NCI-H82 (cell line): ENCODE measurements at regions not wholly inside any gene's neighbourhood (a gene's known extent, or its start where the extent isn't known, plus 50 kb on each side); places are given as distances from the start of the nearest gene placed in this dataset.
"Not testable (repeated sequence)": the region's sequence is repeated elsewhere in the genome, so short reads cannot be mapped to it uniquely, and the experiment has no call there.

Source experiments
- DNase-seq: peaks from one replicate; lab custom pipeline; 2025; lab: John Stamatoyannopoulos, UW

DNA sequence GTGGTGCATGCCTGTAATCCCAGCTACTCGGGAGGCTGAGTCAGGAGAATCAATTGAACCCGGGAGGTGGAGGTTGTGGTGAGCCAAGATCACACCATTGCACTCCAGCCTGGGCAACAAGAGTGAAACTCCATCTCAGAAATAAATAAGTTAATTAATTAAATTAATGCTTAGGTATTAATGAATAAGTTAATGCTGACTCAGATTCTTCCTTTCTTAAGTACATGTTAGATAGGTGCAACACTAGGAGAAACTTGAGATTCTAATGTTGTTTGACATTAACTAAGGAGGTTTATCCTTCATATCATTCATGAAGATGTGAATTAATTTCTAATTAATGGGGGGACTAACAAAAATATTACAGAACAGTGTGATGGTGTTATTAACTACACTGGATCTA lies 812.6 kb upstream of the SPRY2 start:
- DNase-seq = no peak

DNA sequence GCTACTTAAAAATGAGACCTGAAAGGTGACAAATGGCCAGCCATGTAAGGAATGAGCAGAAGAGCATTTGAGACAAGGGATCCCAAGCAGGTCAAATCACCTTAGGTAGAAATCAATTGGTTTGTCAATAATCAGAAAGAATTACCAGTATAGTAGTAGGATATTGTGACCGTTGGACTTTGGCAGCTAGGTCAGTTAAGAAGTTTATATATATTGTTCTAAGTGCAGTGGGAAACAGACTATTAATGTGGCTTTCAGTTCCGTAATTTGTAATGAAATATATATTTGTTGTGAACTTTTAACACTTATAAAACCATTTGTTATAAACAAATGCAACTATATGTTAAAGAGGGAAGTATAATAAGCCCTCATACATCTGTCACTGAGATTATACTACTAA lies 807.9 kb upstream of the SPRY2 start:
- DNase-seq = no peak

GRCh38 chr13:81146576-81146975 lies 805.6 kb upstream of the SPRY2 start:
- DNase-seq = not testable (repeated sequence)

- no peak for DNase-seq
Observed at GRCh38 chr13:81142306-81142999, 801.5 kb upstream of the SPRY2 start.

- DNase-seq = peak; percentile 37
Observed at GRCh38 chr13:81140675-81141074, 799.7 kb upstream of the SPRY2 start.

DNA sequence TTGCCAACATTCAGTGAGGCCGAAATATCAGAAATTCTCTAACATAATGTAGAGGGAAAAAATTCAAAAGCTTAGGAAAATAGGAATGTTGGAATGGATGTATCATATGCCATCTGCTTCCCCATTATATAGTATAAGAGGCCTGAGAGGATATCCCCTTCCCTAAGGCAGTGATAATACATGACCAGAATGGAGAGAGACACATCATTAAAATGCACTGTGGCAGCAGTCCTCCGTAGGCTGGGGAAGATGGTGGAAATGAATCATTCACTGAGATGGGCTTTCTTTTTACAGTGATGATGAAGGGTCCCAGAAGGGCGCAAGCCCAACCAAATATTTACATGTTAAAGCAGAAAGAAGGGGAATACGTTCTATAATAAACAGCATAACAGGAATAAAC lies 799.1 kb upstream of the SPRY2 start:
- DNase-seq = peak; percentile 13

DNA sequence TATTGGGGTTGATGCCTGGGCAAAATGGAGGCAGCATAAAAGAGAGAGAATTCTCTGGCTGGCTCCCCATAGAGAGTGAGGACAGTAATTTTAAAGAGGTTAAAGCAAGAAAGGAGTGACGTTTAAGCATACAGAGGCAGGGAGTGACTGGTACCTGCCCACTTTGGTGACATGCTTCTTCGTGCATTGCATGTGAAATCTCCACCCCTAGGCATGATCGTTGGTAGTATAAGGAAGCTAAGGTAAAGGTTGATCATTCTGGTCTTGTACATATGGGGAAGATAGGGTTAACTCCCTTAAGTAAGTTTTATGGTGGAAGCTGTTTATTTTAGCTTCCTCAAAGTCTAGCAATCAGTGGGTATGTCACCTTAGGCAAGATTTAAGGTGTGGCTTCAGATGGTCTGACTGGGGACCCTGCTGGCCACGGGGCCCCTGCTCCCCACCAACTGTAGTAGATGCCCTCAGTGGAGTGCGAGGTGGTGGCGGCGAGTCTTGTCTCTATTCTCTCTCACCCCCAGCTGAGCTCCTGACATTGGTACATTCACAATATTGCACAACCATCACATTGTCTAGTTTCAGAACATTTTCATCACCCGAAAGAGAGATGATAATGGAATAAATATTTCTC lies 797.5 kb upstream of the SPRY2 start:
- DNase-seq = no peak

- no peak for DNase-seq
Observed at GRCh38 chr13:81133066-81133465, 792.1 kb upstream of the SPRY2 start.

- DNase-seq = no peak
Observed at GRCh38 chr13:81117416-81117815, 776.5 kb upstream of the SPRY2 start.

DNA sequence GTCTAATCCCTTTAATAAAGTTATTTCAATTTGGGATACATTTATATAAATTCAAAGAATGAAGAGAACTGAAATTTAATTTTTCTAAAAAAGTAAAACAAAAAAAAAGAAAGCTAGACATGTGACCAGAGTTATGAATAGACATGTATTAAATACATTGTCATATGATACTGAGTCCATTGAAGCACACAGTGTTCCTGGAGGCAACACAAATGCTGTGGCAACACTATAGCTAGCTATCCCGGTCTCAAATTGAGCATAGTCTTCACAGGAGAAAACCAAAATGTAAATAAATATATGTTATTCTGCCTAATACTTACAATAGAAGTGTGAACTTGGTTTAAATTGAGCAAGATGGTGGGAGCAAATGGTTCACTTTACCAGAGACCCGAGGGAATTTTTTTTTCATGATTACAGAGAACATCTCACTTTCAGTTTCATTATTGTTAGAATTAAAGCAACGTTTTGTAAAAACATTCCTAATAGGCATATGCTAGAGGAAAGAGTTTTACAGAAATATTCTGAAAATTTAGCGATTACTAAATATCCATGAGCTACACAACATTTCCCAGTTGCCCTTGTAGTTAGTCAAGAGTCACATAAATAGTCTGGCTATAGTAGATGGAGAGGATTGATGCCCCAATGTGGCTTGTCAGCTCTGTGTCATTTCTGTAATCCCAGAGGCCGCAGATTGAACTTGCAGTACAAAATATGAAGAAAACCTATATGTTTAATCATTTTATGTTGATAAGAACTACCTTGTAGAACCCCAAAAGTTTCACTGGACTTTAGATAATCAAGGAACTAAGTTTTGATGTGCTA lies 775.7 kb upstream of the SPRY2 start:
- no peak for DNase-seq

GRCh38 chr13:81109026-81109425 lies 768.1 kb upstream of the SPRY2 start:
- no peak for DNase-seq

DNA sequence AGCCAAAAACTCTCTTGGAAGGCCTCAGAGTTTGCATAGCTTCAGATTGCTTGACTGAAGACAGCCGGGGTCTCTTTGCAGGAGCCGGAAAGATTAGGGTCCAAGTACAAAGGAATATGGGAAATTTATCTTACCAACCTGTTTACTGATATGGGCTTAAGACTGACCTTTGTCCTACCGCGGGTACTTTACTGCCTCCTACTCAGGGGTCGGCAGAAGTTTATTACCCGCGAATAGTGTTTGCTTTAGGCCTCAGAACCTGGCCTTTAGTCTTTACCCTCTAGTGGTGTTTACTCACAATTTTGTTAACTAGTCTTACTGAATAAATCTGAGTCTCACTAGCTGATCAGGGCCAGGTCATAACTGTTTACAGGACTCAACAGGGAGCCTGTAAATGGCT lies 765.4 kb upstream of the SPRY2 start:
- DNase-seq = no peak

- DNase-seq = no peak
Observed at GRCh38 chr13:81104035-81104715, 763.2 kb upstream of the SPRY2 start.

- not testable (repeated sequence) for DNase-seq
Observed at GRCh38 chr13:81102066-81102465, 761.1 kb upstream of the SPRY2 start.

DNA sequence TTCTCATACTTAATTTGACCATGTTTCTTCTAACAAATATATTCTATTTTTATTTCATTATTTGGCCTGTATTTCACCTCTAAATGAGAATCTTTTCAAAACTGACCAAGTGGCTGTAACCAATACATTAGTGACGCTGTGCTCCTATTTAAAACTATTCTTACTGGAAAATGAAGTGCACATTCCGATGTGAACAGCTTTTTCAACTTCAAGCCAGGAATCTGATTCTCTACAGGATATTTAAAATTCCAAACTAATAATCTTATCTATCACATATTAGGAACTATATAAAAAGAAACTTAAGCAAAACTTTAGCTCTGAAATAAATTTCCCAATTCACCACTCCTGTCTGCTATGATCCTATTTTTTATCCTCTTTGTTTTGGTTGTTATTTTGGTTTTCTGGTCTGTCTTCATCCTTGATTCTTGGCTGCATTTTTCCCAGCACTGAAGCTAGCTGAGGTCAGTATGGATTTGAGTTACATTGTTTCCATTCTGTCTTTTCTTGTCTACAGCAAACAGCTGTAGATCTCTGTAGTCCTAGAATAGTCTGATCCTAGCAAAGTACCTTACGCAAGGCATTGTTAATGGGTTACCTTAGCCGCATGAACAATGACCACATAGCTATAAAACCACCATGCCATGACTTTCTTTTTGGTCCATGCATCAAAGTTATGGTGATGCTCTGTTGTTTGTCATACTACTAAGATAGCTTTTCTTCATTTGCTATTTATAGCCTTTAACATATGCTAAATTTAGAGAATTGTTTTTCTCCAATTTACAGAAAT lies 748.6 kb upstream of the SPRY2 start:
- DNase-seq = no peak

- no peak for DNase-seq
Observed at GRCh38 chr13:81080911-81081454, 740.1 kb upstream of the SPRY2 start.

- DNase-seq = no peak
Observed at GRCh38 chr13:81078048-81078447, 737.1 kb upstream of the SPRY2 start.

- not testable (repeated sequence) for DNase-seq
Observed at GRCh38 chr13:81069822-81070221, 728.9 kb upstream of the SPRY2 start.

DNA sequence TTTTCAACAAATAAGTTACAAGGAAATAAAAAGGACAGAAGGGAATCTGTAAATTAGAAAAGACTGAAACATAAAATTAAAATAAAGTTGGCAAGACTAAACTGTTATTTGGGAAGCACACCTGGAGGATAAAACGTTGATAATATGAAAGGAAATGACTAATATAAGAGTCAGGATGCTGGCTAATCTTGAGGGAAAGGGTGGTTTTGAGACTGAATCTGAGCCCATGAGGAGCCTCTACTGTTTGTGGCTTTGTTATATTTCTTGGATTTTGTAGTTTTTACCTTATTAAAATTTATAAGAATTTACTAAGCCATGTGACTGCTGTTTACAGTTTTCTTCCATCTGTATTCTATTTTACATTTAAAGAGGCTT lies 718.0 kb upstream of the SPRY2 start:
- DNase-seq = no peak

DNA sequence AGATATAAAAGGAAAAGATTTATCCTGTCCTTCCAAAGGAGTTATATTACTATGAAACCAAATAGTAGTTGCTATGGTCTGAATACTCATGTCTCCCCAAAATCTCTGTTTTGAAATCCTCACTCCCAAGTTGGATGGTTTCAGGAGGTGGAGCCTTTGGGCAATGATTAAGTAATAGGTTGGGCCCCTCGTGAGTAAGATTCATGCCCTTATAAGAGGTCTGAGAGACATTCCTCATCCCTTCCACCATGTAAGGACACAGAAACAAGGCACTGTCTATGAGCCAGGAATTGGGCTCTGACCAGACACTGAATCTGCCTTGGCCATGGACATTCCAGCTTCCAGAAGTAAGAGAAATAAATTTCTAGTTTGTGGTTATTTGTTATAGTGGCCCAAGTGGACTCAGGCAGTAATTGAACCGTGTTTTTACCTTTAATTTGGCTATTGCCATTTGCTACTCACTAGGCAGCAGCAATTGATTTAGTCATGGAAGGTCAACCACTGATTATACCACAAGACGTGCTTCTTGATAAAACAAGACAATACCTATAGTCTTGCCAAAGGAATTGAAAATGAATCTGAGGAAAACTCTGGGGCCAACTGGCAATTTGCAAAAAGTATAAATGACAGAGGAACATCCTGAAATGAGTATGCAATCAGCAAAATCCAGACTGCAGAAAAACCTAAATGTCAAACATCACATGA lies 717.4 kb upstream of the SPRY2 start:
- no peak for DNase-seq

DNA sequence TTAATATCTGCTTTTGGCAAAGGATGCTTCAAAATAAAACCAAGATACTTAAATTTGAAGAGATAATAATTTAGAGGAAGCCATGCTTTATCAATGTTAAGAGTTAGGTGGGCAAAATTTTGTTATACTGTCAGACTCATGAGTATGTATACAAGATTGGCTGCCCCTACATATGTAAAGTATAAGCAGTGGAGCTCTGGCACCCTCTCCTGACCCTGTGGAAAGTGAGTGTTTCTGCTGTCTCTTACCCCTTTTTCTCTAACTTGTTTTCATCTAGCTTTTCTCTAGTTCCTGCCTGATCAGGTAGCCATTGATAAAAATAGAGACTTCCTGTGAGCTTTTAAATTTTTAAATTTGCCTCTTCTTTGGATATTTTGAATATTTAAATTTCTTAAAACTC lies 710.9 kb upstream of the SPRY2 start:
- peak; percentile 22 for DNase-seq
